ENCODE measurements at regions not wholly inside any gene's neighbourhood (a gene's known extent, or its start where the extent isn't known, plus 50 kb on each side); places are given as distances from the start of the nearest gene placed in this dataset.
"Not testable (repeated sequence)": the region's sequence is repeated elsewhere in the genome, so short reads cannot be mapped to it uniquely, and the experiment has no call there.

GRCh38 chr6:9272671-9273070 lies 837.3 kb upstream of the SLC35B3 start:
- Histone ChIP-seq H3K4me3 (ENCODE audit: low read length) (no peak overlapping the region), H3K27me3 (ENCODE audit: insufficient read depth, low read length) (no peaks in the 10 kb centered on the region), H3K9me3 (ENCODE audit: low read depth, low read length) (no peaks in the 10 kb centered on the region), H3K4me1 (ENCODE audit: insufficient read depth, low read length) (no peaks in the 10 kb centered on the region)

GRCh38 chr6:9266741-9267140 lies 831.4 kb upstream of the SLC35B3 start:
- no peaks in the 10 kb centered on the region for H3K27me3 ChIP-seq (ENCODE audit: insufficient read depth, low read length)
- H3K9me3 ChIP-seq (ENCODE audit: low read depth, low read length) = no peaks in the 10 kb centered on the region
- no peaks in the 10 kb centered on the region for H3K4me1 ChIP-seq (ENCODE audit: insufficient read depth, low read length)
- H3K4me3 ChIP-seq (ENCODE audit: low read length) = no peak overlapping the region

- no peak overlapping the region for H3K4me3 ChIP-seq (ENCODE audit: low read length)
- H3K27me3 ChIP-seq (ENCODE audit: insufficient read depth, low read length) = no peaks in the 10 kb centered on the region
- no peaks in the 10 kb centered on the region for H3K9me3 ChIP-seq (ENCODE audit: low read depth, low read length)
- no peaks in the 10 kb centered on the region for H3K4me1 ChIP-seq (ENCODE audit: insufficient read depth, low read length)
These were observed 821.9 kb upstream of the SLC35B3 start for GRCh38 chr6:9257215-9257614.

- H3K27me3 ChIP-seq (ENCODE audit: insufficient read depth, low read length) = no peaks in the 10 kb centered on the region
- H3K4me1 ChIP-seq (ENCODE audit: insufficient read depth, low read length) = no peaks in the 10 kb centered on the region
- H3K9me3 ChIP-seq (ENCODE audit: low read depth, low read length) = no peaks in the 10 kb centered on the region
- no peak overlapping the region for H3K4me3 ChIP-seq (ENCODE audit: low read length)
These were observed 818.9 kb upstream of the SLC35B3 start for GRCh38 chr6:9254251-9254650.

GRCh38 chr6:9252799-9253198 lies 817.5 kb upstream of the SLC35B3 start:
- Histone ChIP-seq H3K27me3 (ENCODE audit: insufficient read depth, low read length) (no peaks in the 10 kb centered on the region), H3K4me3 (ENCODE audit: low read length) (no peak overlapping the region), H3K9me3 (ENCODE audit: low read depth, low read length) (no peaks in the 10 kb centered on the region)

GRCh38 chr6:9250852-9251251 lies 815.5 kb upstream of the SLC35B3 start:
- no peaks in the 10 kb centered on the region for H3K9me3 ChIP-seq (ENCODE audit: low read depth, low read length)
- H3K27me3 ChIP-seq (ENCODE audit: insufficient read depth, low read length) = no peaks in the 10 kb centered on the region
- no peak overlapping the region for H3K4me3 ChIP-seq (ENCODE audit: low read length)
- H3K4me1 ChIP-seq (ENCODE audit: insufficient read depth, low read length) = no peaks in the 10 kb centered on the region

More at GRCh38 chr6:9252799-9253198, 817.5 kb upstream of the SLC35B3 start:
- H3K4me1 ChIP-seq (ENCODE audit: insufficient read depth, low read length) = no peaks in the 10 kb centered on the region

GRCh38 chr6:9248133-9248532 lies 812.8 kb upstream of the SLC35B3 start:
- H3K27me3 ChIP-seq (ENCODE audit: insufficient read depth, low read length) = no peaks in the 10 kb centered on the region
- no peak overlapping the region for H3K4me3 ChIP-seq (ENCODE audit: low read length)
- H3K9me3 ChIP-seq (ENCODE audit: low read depth, low read length) = no peaks in the 10 kb centered on the region
- H3K4me1 ChIP-seq (ENCODE audit: insufficient read depth, low read length) = no peaks in the 10 kb centered on the region

- no peaks in the 10 kb centered on the region for H3K27me3 ChIP-seq (ENCODE audit: insufficient read depth, low read length)
- H3K9me3 ChIP-seq (ENCODE audit: low read depth, low read length) = no peaks in the 10 kb centered on the region
- no peaks in the 10 kb centered on the region for H3K4me1 ChIP-seq (ENCODE audit: insufficient read depth, low read length)
- H3K4me3 ChIP-seq (ENCODE audit: low read length) = no peak overlapping the region
These were observed 805.5 kb upstream of the SLC35B3 start for GRCh38 chr6:9240861-9241260.

- no peaks in the 10 kb centered on the region for H3K27me3 ChIP-seq (ENCODE audit: insufficient read depth, low read length)
- no peak overlapping the region for H3K4me3 ChIP-seq (ENCODE audit: low read length)
- no peaks in the 10 kb centered on the region for H3K9me3 ChIP-seq (ENCODE audit: low read depth, low read length)
- no peaks in the 10 kb centered on the region for H3K4me1 ChIP-seq (ENCODE audit: insufficient read depth, low read length)
These were observed 801.1 kb upstream of the SLC35B3 start for GRCh38 chr6:9236443-9236842.

GRCh38 chr6:9233686-9234085 lies 798.3 kb upstream of the SLC35B3 start:
- no peak overlapping the region for H3K4me3 ChIP-seq (ENCODE audit: low read length)
- H3K9me3 ChIP-seq (ENCODE audit: low read depth, low read length) = no peaks in the 10 kb centered on the region
- H3K27me3 ChIP-seq (ENCODE audit: insufficient read depth, low read length) = no peaks in the 10 kb centered on the region
- no peaks in the 10 kb centered on the region for H3K4me1 ChIP-seq (ENCODE audit: insufficient read depth, low read length)

- H3K4me3 ChIP-seq (ENCODE audit: low read length) = no peak overlapping the region
- H3K4me1 ChIP-seq (ENCODE audit: insufficient read depth, low read length) = no peaks in the 10 kb centered on the region
- no peaks in the 10 kb centered on the region for H3K27me3 ChIP-seq (ENCODE audit: insufficient read depth, low read length)
- no peaks in the 10 kb centered on the region for H3K9me3 ChIP-seq (ENCODE audit: low read depth, low read length)
These were observed 797.9 kb upstream of the SLC35B3 start for GRCh38 chr6:9233226-9233625.

- Histone ChIP-seq H3K4me1 (ENCODE audit: insufficient read depth, low read length) (no peaks in the 10 kb centered on the region), H3K9me3 (ENCODE audit: low read depth, low read length) (no peaks in the 10 kb centered on the region), H3K27me3 (ENCODE audit: insufficient read depth, low read length) (no peaks in the 10 kb centered on the region), H3K4me3 (ENCODE audit: low read length) (no peak overlapping the region)
These were observed 790.1 kb upstream of the SLC35B3 start for GRCh38 chr6:9225441-9225871.

GRCh38 chr6:9224539-9224938 lies 789.2 kb upstream of the SLC35B3 start:
- H3K27me3 ChIP-seq (ENCODE audit: insufficient read depth, low read length) = no peaks in the 10 kb centered on the region
- no peak overlapping the region for H3K4me3 ChIP-seq (ENCODE audit: low read length)
- H3K9me3 ChIP-seq (ENCODE audit: low read depth, low read length) = no peaks in the 10 kb centered on the region
- no peaks in the 10 kb centered on the region for H3K4me1 ChIP-seq (ENCODE audit: insufficient read depth, low read length)

GRCh38 chr6:9213717-9214116 lies 778.4 kb upstream of the SLC35B3 start:
- H3K27me3 ChIP-seq (ENCODE audit: insufficient read depth, low read length); H3K4me3 ChIP-seq (ENCODE audit: low read length); H3K9me3 ChIP-seq (ENCODE audit: low read depth, low read length); H3K4me1 ChIP-seq (ENCODE audit: insufficient read depth, low read length): not testable (repeated sequence)

- Histone ChIP-seq H3K27me3 (ENCODE audit: insufficient read depth, low read length) (no peaks in the 10 kb centered on the region), H3K4me3 (ENCODE audit: low read length) (no peak overlapping the region), H3K4me1 (ENCODE audit: insufficient read depth, low read length) (no peaks in the 10 kb centered on the region), H3K9me3 (ENCODE audit: low read depth, low read length) (no peaks in the 10 kb centered on the region)
These were observed 773.6 kb upstream of the SLC35B3 start for GRCh38 chr6:9208966-9209365.

- no peaks in the 10 kb centered on the region for H3K4me1 ChIP-seq (ENCODE audit: insufficient read depth, low read length)
- H3K27me3 ChIP-seq (ENCODE audit: insufficient read depth, low read length) = no peaks in the 10 kb centered on the region
- no peak overlapping the region for H3K4me3 ChIP-seq (ENCODE audit: low read length)
- H3K9me3 ChIP-seq (ENCODE audit: low read depth, low read length) = no peaks in the 10 kb centered on the region
These were observed 770.3 kb upstream of the SLC35B3 start for GRCh38 chr6:9205645-9206044.

GRCh38 chr6:9204171-9204570 lies 768.8 kb upstream of the SLC35B3 start:
- Histone ChIP-seq H3K4me3 (ENCODE audit: low read length) (no peak overlapping the region), H3K27me3 (ENCODE audit: insufficient read depth, low read length) (no peaks in the 10 kb centered on the region), H3K4me1 (ENCODE audit: insufficient read depth, low read length) (no peaks in the 10 kb centered on the region), H3K9me3 (ENCODE audit: low read depth, low read length) (no peaks in the 10 kb centered on the region)
